HG03442 (cell line): ENCODE measurements at regions not wholly inside any gene's neighbourhood (a gene's known extent, or its start where the extent isn't known, plus 50 kb on each side); places are given as distances from the start of the nearest gene placed in this dataset.

Experiments used
- ATAC-seq: cut with Tn5 transposase; IDR thresholded peaks from one replicate; pipeline ENCODE4 v1.9.1; 2021; ENCODE audit warnings: mild to moderate bottlenecking, moderate library complexity; ENCODE audit not compliant: unreplicated experiment

GRCh38 chr2:128523457-128523856, 204.8 kb upstream of the HS6ST1 start:
- ATAC-seq = no peak

DNA sequence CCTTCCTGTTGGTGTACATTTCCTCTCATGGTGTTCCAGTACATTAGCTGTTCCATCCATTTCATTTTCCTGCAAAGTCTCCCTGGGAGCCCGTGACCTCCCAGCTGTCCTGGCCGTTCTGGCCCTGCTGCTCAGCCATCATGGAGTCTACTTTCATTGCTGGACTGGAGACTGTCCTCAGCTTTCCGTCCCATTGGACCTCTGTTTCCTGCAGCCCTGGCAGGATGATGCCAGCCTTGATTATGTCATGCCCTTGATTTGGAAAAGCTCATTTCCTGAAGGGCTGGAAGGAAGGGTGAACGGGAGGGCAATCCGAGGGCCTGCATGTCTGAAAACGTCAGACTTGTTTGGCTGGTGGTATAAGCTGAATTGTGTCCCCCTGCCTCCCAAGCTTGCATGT, 205.5 kb upstream of the HS6ST1 start:
- ATAC-seq = no peak

DNA sequence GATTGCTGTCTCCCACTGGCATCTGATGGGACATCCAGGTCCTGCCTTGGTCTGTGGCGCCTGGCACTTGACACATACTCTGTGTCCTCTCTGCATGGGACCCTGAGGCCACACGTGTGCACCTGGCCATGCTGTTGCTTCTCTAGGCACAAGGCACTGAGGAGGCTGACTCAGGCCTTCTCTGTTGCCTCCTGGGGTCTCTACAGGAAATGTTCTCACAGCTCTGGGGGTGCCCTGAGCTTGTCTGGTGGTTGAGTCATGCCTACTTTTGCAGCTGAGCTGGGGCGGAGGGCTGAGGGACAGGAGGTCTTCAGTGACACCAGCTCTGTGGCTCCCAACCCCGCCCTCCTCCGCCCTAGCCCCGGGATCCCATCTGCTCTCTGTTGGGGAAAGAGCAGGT, 207.0 kb upstream of the HS6ST1 start:
- no peak for ATAC-seq

DNA sequence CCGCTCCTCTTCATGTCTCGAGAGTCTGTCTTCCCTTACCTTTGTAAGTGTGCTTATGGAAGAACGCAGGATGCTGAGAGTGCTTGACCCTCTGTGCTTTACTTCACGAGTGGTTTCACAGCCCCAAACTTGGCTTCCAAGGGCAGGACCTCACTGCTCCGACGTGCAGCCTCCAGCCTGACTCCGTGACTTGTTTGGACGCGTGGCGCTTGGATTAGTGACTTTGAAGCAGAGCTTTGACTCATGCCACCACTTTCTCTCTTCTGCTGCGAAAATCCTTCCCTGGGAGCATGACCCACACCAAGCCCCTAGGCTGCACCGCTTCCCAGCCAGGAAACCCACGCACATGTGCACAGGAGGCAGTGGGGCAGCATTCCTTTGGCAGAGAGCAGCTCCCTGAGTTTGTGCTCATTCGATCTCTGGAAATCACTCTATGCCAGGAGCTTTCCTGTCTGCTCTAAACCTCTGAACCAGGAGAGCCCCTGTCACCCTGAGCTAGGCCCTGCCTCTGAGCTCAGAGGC, 207.8 kb upstream of the HS6ST1 start:
- ATAC-seq = no peak

GRCh38 chr2:128528133-128528532, 209.5 kb upstream of the HS6ST1 start:
- ATAC-seq = no peak

GRCh38 chr2:128530025-128530573, 211.4 kb upstream of the HS6ST1 start:
- ATAC-seq = no peak

- ATAC-seq = no peak
Observed at GRCh38 chr2:128531856-128532255, 213.2 kb upstream of the HS6ST1 start.

DNA sequence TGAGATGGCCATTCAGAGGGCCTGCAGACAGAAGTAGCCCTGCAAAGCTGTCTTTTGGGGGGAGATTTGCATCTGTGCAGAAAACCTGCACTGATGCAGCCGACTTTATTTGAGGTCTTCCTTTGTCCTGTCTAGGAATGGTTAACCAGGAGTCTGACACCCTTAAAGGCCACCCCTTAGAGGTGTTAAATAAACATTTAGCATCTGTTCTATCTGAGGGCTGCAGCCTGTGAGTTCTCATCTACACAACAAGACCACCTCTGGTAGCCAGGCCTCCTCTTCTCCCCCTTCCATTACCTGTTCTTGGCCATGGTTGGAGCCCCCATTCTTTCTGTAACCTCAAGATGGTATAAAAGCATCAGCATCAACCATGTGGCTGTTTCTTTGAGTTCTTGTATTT, 214.4 kb upstream of the HS6ST1 start:
- no peak for ATAC-seq

- ATAC-seq = no peak
Observed at GRCh38 chr2:128534688-128535392, 216.2 kb upstream of the HS6ST1 start.

DNA sequence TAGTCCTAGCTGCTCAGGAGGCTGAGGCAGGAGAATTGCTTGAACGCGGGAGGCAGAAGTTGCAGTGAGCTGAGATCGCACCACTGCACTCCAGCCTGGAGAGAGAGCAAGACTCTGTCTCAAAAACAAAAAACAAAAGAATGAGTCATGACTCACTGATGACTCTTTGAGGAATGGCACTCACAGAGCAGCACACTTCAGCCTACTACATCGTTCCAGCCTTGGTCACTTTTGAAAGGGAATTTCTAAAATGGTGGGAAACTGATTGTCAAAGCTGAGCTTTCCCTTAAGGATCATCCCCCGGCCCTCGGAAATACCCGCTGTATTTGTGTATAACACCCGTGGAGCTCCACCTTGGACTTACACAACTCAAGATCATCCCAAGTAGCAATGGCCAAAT, 217.3 kb upstream of the HS6ST1 start:
- ATAC-seq = no peak

GRCh38 chr2:128536925-128537620, 218.4 kb upstream of the HS6ST1 start:
- ATAC-seq = no peak

DNA sequence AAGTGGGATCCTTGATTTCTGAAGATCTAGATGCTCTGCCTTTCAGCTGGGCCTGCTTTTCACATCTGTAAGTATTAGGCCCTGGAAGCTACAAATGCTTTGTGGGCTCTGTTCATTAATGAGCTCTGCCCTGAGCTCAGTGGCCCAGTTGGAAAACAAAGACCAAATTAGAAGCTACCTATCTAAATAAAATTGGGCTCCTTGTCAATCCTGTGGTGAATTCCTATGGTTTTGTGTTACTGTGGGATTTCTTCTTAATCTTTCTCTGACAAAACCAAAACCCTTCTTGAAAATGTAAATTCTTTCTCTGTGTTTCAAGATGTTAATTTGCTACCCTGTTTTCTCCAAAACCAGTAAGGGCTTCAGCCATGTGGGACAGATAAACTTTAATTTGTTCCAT, 219.0 kb upstream of the HS6ST1 start:
- ATAC-seq = no peak

DNA sequence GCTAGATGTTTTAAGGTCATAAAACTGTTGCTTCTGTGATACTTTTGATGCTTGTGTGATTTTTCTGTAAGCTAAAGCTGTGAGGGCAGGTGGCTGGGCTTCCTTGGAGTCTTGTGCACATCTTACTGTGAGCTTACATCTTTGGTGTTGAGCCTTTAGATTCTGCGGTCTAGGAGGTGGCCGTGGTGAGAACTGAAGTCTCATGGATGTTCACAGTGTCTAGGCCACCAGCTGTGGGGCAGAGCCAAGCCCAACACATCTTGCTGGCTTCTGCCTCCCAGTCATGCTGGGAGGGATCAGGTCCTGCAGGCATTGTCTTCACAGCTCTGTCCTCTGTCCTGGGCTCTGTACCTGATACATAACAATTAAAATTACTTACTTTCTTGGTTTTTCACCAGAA, 219.7 kb upstream of the HS6ST1 start:
- ATAC-seq = no peak

- ATAC-seq = no peak
Observed at GRCh38 chr2:128540670-128541069, 222.0 kb upstream of the HS6ST1 start.

DNA sequence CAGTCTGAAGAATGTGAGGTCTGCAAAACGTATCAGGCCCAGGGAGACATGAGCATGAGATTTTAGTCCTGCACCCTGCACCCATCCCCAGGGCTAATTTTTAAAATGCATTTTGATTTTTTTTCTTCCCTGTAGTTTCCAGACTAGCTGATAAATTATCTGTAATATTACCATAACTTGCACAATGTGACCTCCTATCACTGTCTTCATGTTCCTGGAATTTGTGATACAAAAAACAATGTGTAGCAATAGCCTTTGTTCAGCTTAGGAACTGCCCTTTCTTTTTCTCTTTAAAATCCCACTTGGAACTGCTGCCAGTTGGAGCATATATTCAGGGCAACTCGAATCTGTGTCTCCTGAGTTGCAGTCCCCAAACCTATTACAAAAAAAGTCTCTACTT, 222.8 kb upstream of the HS6ST1 start:
- ATAC-seq = no peak

DNA sequence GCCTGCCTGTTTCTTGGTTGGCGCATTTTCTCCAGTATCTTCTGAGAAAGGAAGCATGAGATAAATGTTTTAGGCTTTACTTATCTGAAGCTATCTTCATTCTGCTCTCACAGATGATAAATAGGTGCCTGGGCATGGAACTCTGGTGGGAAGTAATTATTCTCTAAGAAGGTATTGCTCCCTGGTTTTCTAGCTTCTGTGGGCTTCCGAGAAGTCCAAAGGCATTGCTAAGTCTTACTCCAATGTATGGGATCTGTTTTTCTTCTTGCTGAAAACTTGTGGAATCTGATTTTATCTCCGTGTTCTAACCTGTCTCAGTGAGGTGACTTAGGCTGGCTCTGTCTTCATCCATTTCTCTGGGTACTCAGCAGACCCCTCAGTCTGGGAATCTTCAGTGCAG, 224.4 kb upstream of the HS6ST1 start:
- no peak for ATAC-seq

DNA sequence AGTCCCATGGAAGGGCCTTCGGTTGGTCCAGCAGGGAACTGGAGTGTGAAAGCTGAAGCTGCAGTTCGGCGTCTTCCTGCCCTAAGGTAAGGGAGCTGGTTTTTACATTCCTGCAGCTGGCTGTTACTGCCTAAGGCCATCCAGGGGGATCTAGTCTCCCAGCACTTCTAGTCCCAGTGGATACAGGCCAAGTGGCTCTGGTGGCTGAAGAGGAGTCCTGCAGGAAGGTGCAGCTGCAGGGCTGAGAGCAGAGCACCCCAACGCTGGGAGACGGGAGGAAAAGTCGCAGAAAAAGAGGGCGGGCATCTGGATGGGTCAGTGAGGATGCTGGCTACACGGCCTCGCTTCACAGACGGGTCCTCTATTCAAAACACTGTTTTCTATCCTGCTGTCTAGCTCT, 225.0 kb upstream of the HS6ST1 start:
- no peak for ATAC-seq

DNA sequence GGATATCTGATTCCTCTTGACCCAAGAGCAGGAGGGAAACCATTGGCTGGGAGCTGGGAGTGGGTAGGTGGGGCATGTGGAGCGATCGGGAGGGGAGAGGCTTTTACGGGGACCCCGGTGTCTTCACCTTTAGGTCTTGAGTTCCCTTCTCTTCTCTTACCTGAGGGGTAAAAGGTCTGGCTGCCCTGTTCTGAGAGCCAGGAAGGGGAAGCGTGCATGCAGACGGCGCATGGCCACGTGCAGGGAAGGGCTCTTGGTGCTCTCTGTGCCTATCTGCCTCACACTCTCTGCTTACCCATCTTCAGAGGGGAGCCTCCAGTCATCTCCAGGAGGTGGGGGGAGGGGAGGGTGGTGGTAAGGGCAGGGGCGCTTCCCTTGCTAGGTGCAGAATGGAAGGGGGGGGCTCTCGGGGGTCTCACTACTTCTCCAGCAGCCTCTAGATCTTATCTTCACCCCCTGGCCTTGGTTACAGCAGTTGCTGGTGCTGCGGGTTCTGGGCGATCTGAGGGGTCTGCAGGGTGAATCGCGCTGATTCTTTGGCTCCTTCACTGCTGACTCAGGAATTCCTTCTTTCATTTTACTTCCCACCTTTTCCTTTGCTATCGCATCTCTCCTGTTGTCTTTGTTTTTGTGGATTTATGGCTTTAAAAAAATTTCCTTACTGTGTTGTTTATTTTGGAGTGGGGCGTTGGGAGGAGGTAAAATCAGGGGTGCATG, 225.8 kb upstream of the HS6ST1 start:
- ATAC-seq = no peak

DNA sequence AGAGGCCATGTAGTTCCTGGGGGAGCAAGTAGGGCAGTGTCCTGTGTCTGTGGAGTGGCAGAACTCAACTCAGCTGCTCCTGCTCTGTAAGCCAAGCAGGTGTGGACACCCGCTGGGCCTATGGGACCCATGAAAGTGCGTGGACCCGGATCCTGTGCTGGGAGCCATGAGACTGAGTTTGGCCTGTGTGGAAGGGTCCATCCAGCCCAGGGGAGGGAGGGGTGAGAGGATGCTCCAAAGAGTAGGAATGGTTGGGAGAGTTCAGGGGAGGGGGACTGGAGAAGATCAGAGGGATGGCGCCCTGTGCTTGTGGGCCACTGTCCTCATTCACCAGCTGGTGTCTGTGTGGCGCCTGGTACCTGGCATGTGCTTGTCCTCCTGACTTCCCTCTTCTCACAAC, 226.4 kb upstream of the HS6ST1 start:
- ATAC-seq = no peak

DNA sequence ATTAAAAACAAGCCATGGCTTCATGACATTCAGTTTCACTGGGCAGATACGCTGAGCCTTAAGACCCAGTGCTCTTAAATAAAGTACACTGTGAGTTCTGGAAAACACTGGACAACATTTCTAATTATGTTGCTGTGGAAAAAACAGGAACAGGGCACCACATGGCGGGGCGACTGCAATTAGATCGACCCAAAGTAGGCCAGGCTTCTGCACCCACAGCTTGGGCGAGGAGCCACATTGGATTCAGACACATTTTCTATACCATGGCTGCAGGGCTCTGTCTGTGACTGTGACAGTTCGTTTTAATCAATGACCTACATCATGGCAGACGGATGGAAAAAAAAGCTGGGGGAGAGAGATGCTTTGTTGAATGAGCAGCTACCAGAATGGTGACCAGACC, 227.2 kb upstream of the HS6ST1 start:
- no peak for ATAC-seq

- no peak for ATAC-seq
Observed at GRCh38 chr2:128547667-128548066, 229.0 kb upstream of the HS6ST1 start.

GRCh38 chr2:128548461-128548891, 229.8 kb upstream of the HS6ST1 start:
- no peak for ATAC-seq
